ENCODE measurements at regions not wholly inside any gene's neighbourhood (a gene's known extent, or its start where the extent isn't known, plus 50 kb on each side); places are given as distances from the start of the nearest gene placed in this dataset.
A peak's percentile ranks its signal among the peaks of the same experiment; 100 is the strongest.

GRCh38 chr11:70736937-70737640 lies 338.8 kb downstream of the CTTN start:
- Mint-ChIP-seq H3K27me3 (ENCODE audit: insufficient read depth, low read depth) (peaks cover 19% of the 10 kb centered on the region), H3K4me1 (peaks cover 37% of the 10 kb centered on the region), H3K4me3 (no peak overlapping the region)

GRCh38 chr11:70737816-70738630 lies 339.7 kb downstream of the CTTN start:
- H3K4me3 ChIP-seq: no peak overlapping the region
- H3K79me2 ChIP-seq (ENCODE audit: low read depth): no peaks in the 10 kb centered on the region
- no peak overlapping the region for H2AFZ ChIP-seq (replicated peaks)
- TF ChIP-seq EZH2 (IDR thresholded peaks at IDR 0.05): no peak
- TF ChIP-seq CTCF (IDR thresholded peaks at IDR 0.05): no peak
- no peak for TF ChIP-seq EZH2phosphoT487 (IDR thresholded peaks at IDR 0.05)
- no peak overlapping the region for H3K9ac ChIP-seq
- no peaks in the 10 kb centered on the region for H3K9me3 ChIP-seq (ENCODE audit: low read depth)
- Mint-ChIP-seq H3K4me3 (no peak overlapping the region), H3K27ac (no peak overlapping the region), H3K36me3 (no peaks in the 10 kb centered on the region), H3K27me3 (ENCODE audit: insufficient read depth, low read depth) (peaks cover 21% of the 10 kb centered on the region), H3K9me3 (peaks cover 2% of the 10 kb centered on the region), H3K4me1 (peaks cover 37% of the 10 kb centered on the region)
- H3K27ac ChIP-seq: no peak overlapping the region
- H4K20me1 ChIP-seq (ENCODE audit: low read depth): no peaks in the 10 kb centered on the region
- H3K4me2 ChIP-seq: no peak overlapping the region
- H3F3A ChIP-seq (ENCODE audit: low read depth): peaks cover 12% of the 10 kb centered on the region
- no peak for DNase-seq (ENCODE audit: low spot score)
- H3K36me3 ChIP-seq: no peaks in the 10 kb centered on the region
- peaks cover 17% of the 10 kb centered on the region for H3K4me1 ChIP-seq
- H3K27me3 ChIP-seq: no peaks in the 10 kb centered on the region

More at GRCh38 chr11:70736937-70737640, 338.8 kb downstream of the CTTN start:
- Histone ChIP-seq H3K27ac (no peak overlapping the region), H4K20me1 (ENCODE audit: low read depth) (no peaks in the 10 kb centered on the region), H3K4me3 (no peak overlapping the region), H3F3A (ENCODE audit: low read depth) (peaks cover 2% of the 10 kb centered on the region), H3K36me3 (no peaks in the 10 kb centered on the region), H3K4me2 (no peak overlapping the region), H3K9me3 (ENCODE audit: low read depth) (no peaks in the 10 kb centered on the region), H3K9ac (no peak overlapping the region), H3K27me3 (no peaks in the 10 kb centered on the region), H3K4me1 (peaks cover 8% of the 10 kb centered on the region), H2AFZ (replicated peaks) (no peak overlapping the region), H3K79me2 (ENCODE audit: low read depth) (no peaks in the 10 kb centered on the region)
- no peak for TF ChIP-seq EZH2phosphoT487 (IDR thresholded peaks at IDR 0.05)
- no peak for TF ChIP-seq CTCF (IDR thresholded peaks at IDR 0.05)
- no peak for TF ChIP-seq EZH2 (IDR thresholded peaks at IDR 0.05)
- Mint-ChIP-seq H3K36me3 (no peaks in the 10 kb centered on the region), H3K9me3 (peaks cover 2% of the 10 kb centered on the region), H3K27ac (peak overlapping the region; percentile 74)
- no peak for DNase-seq (ENCODE audit: low spot score)

DNA sequence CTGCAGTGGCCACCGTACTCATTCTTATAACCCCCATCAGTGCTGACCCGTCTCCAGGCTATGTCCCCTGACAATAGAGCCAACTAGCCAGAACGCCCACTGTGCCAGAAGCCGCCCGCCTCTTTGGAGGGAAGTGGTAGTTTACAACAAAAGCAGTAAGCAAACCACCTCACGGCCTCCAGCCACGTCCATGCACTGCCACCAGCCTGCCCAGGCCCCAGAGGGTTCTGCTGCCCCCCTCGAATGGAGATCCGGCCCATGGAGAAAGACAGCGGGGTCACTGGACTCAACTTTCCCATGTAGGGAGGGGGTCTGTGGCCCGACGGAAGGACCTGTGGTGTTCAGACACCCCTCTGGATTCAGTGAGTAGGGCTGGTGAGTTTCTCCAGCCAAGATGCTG lies 340.3 kb downstream of the CTTN start:
- TF ChIP-seq EZH2 (IDR thresholded peaks at IDR 0.05): no peak
- no peak for TF ChIP-seq EZH2phosphoT487 (IDR thresholded peaks at IDR 0.05)
- TF ChIP-seq CTCF (IDR thresholded peaks at IDR 0.05): no peak
- no peaks in the 10 kb centered on the region for H4K20me1 ChIP-seq (ENCODE audit: low read depth)
- H3K79me2 ChIP-seq (ENCODE audit: low read depth): no peaks in the 10 kb centered on the region
- peaks cover 2% of the 10 kb centered on the region for H3K9me3 Mint-ChIP-seq
- peaks cover 18% of the 10 kb centered on the region for H3F3A ChIP-seq (ENCODE audit: low read depth)
- H3K36me3 Mint-ChIP-seq: no peaks in the 10 kb centered on the region
- H3K4me1 Mint-ChIP-seq: peaks cover 42% of the 10 kb centered on the region
- H3K4me2 ChIP-seq: no peak overlapping the region
- no peak overlapping the region for H3K4me3 ChIP-seq
- peaks cover 21% of the 10 kb centered on the region for H3K27me3 Mint-ChIP-seq (ENCODE audit: insufficient read depth, low read depth)
- DNase-seq (ENCODE audit: low spot score): no peak
- no peaks in the 10 kb centered on the region for H3K27me3 ChIP-seq
- no peak overlapping the region for H3K9ac ChIP-seq
- H3K27ac Mint-ChIP-seq: no peak overlapping the region
- H3K36me3 ChIP-seq: no peaks in the 10 kb centered on the region
- no peak overlapping the region for H3K27ac ChIP-seq
- H3K9me3 ChIP-seq (ENCODE audit: low read depth): no peaks in the 10 kb centered on the region
- peaks cover 17% of the 10 kb centered on the region for H3K4me1 ChIP-seq
- H3K4me3 Mint-ChIP-seq: no peak overlapping the region
- no peak overlapping the region for H2AFZ ChIP-seq (replicated peaks)

Measured in neural progenitor cell (in vitro differentiated cells).